Rectal smooth muscle tissue (tissue), 1 donor: ENCODE measurements at regions not wholly inside any gene's neighbourhood (a gene's known extent, or its start where the extent isn't known, plus 50 kb on each side); places are given as distances from the start of the nearest gene placed in this dataset.
"Not testable (repeated sequence)": the region's sequence is repeated elsewhere in the genome, so short reads cannot be mapped to it uniquely, and the experiment has no call there.

Source experiments
- H3K27ac ChIP-seq: one replicate; pipeline ENCODE4 v1.7.0; 2013; ENCODE audit warnings: low read depth, low read length, inconsistent platforms
- H3K27me3 ChIP-seq: one replicate; pipeline ENCODE4 v1.7.0; 2013; ENCODE audit warnings: low read length; ENCODE audit not compliant: control insufficient read depth, insufficient read depth
- H3K36me3 ChIP-seq: one replicate; pipeline ENCODE4 v1.7.0; 2013; ENCODE audit warnings: low read length; ENCODE audit not compliant: control insufficient read depth, insufficient read depth
- H3K4me1 ChIP-seq: one replicate; pipeline ENCODE4 v1.7.0; 2013; ENCODE audit warnings: low read length; ENCODE audit not compliant: control insufficient read depth, insufficient read depth
- H3K4me3 ChIP-seq: one replicate; pipeline ENCODE4 v1.7.0; 2013; ENCODE audit warnings: low read length
- H3K9ac ChIP-seq: one replicate; pipeline ENCODE4 v1.7.0; 2013; ENCODE audit warnings: low read length

- not testable (repeated sequence) for H3K27me3 ChIP-seq, H3K4me3 ChIP-seq, H3K9ac ChIP-seq, H3K4me1 ChIP-seq, H3K27ac ChIP-seq, H3K36me3 ChIP-seq
Observed at GRCh38 chr16:86861270-86861858, 283.0 kb downstream of the FOXL1 start.

GRCh38 chr16:86862595-86863280, 284.4 kb downstream of the FOXL1 start:
- Histone ChIP-seq H3K27ac (no peak overlapping the region), H3K27me3 (no peaks in the 10 kb centered on the region), H3K9ac (no peak overlapping the region), H3K36me3 (no peaks in the 10 kb centered on the region), H3K4me1 (no peaks in the 10 kb centered on the region), H3K4me3 (no peak overlapping the region)

- no peaks in the 10 kb centered on the region for H3K36me3 ChIP-seq
- no peak overlapping the region for H3K27ac ChIP-seq
- no peak overlapping the region for H3K9ac ChIP-seq
- no peaks in the 10 kb centered on the region for H3K27me3 ChIP-seq
- no peaks in the 10 kb centered on the region for H3K4me1 ChIP-seq
- H3K4me3 ChIP-seq: no peak overlapping the region
Observed at GRCh38 chr16:86863609-86864008, 285.3 kb downstream of the FOXL1 start.

- Histone ChIP-seq H3K27ac (no peak overlapping the region), H3K36me3 (no peaks in the 10 kb centered on the region), H3K4me1 (no peaks in the 10 kb centered on the region), H3K4me3 (no peak overlapping the region), H3K9ac (no peak overlapping the region), H3K27me3 (no peaks in the 10 kb centered on the region)
Observed at GRCh38 chr16:86864586-86864985, 286.2 kb downstream of the FOXL1 start.

- H3K4me3 ChIP-seq: no peak overlapping the region
- no peaks in the 10 kb centered on the region for H3K4me1 ChIP-seq
- no peak overlapping the region for H3K9ac ChIP-seq
- H3K36me3 ChIP-seq: no peaks in the 10 kb centered on the region
- no peaks in the 10 kb centered on the region for H3K27me3 ChIP-seq
- no peak overlapping the region for H3K27ac ChIP-seq
Observed at GRCh38 chr16:86865851-86866662, 287.7 kb downstream of the FOXL1 start.

- Histone ChIP-seq H3K4me1 (no peaks in the 10 kb centered on the region), H3K36me3 (no peaks in the 10 kb centered on the region), H3K4me3 (no peak overlapping the region), H3K27ac (no peak overlapping the region), H3K27me3 (no peaks in the 10 kb centered on the region), H3K9ac (no peak overlapping the region)
Observed at GRCh38 chr16:86866986-86867722, 288.8 kb downstream of the FOXL1 start.

- H3K9ac ChIP-seq: no peak overlapping the region
- H3K36me3 ChIP-seq: no peaks in the 10 kb centered on the region
- H3K27ac ChIP-seq: no peak overlapping the region
- no peak overlapping the region for H3K4me3 ChIP-seq
- no peaks in the 10 kb centered on the region for H3K27me3 ChIP-seq
- H3K4me1 ChIP-seq: no peaks in the 10 kb centered on the region
Observed at GRCh38 chr16:86868070-86868469, 289.7 kb downstream of the FOXL1 start.

GRCh38 chr16:86868786-86869185, 290.4 kb downstream of the FOXL1 start:
- no peaks in the 10 kb centered on the region for H3K4me1 ChIP-seq

GRCh38 chr16:86869288-86870022, 291.1 kb downstream of the FOXL1 start:
- no peak overlapping the region for H3K9ac ChIP-seq
- H3K4me3 ChIP-seq: no peak overlapping the region
- no peak overlapping the region for H3K27ac ChIP-seq
- no peaks in the 10 kb centered on the region for H3K27me3 ChIP-seq
- H3K4me1 ChIP-seq: no peaks in the 10 kb centered on the region
- no peaks in the 10 kb centered on the region for H3K36me3 ChIP-seq

More at GRCh38 chr16:86868786-86869185, 290.4 kb downstream of the FOXL1 start:
- no peak overlapping the region for H3K4me3 ChIP-seq
- H3K36me3 ChIP-seq: no peaks in the 10 kb centered on the region
- no peaks in the 10 kb centered on the region for H3K27me3 ChIP-seq
- no peak overlapping the region for H3K9ac ChIP-seq
- no peak overlapping the region for H3K27ac ChIP-seq

- no peak overlapping the region for H3K9ac ChIP-seq
- H3K4me1 ChIP-seq: no peaks in the 10 kb centered on the region
- no peaks in the 10 kb centered on the region for H3K27me3 ChIP-seq
- no peak overlapping the region for H3K27ac ChIP-seq
- no peak overlapping the region for H3K4me3 ChIP-seq
- no peaks in the 10 kb centered on the region for H3K36me3 ChIP-seq
Observed at GRCh38 chr16:86870380-86870779, 292.0 kb downstream of the FOXL1 start.

GRCh38 chr16:86872131-86872530, 293.8 kb downstream of the FOXL1 start:
- Histone ChIP-seq H3K27ac (no peak overlapping the region), H3K27me3 (no peaks in the 10 kb centered on the region), H3K9ac (no peak overlapping the region), H3K36me3 (no peaks in the 10 kb centered on the region), H3K4me1 (no peaks in the 10 kb centered on the region), H3K4me3 (no peak overlapping the region)

- Histone ChIP-seq H3K27ac (no peak overlapping the region), H3K36me3 (no peaks in the 10 kb centered on the region), H3K9ac (no peak overlapping the region), H3K27me3 (no peaks in the 10 kb centered on the region), H3K4me3 (no peak overlapping the region), H3K4me1 (no peaks in the 10 kb centered on the region)
Observed at GRCh38 chr16:86872833-86873232, 294.5 kb downstream of the FOXL1 start.
